ENCODE measurements at regions not wholly inside any gene's neighbourhood (a gene's known extent, or its start where the extent isn't known, plus 50 kb on each side); places are given as distances from the start of the nearest gene placed in this dataset.

DNA sequence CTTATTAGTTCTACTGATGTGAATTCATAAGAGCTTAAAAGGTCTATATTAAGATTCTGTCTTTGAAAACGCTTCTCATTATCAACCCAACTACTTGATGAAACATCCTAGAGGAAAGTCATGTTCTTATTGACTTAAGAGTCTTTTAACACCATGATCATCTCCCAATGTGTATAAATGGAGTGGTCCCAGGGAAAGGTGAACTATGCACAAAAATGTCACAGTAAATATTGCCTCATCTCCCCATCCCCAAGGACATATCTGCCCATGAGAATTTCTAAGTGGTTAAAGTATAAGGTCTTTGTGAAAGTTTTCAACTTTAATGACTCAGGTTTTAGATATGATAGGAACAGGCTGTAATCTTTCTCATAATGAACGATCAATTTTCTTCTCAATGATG is 240.1 kb downstream of the IRS1 start:
- TF ChIP-seq SIN3A (IDR thresholded peaks at IDR 0.05; ENCODE audit: borderline replicate concordance, insufficient read depth, low read depth, low read length) (no peak), POLR2AphosphoS5 (IDR thresholded peaks at IDR 0.05; ENCODE audit: low read depth, low read length) (no peak), TCF7L2 (IDR thresholded peaks at IDR 0.05; ENCODE audit: low read depth, low read length) (no peak)
- TF ChIP-seq, protein P1, sequence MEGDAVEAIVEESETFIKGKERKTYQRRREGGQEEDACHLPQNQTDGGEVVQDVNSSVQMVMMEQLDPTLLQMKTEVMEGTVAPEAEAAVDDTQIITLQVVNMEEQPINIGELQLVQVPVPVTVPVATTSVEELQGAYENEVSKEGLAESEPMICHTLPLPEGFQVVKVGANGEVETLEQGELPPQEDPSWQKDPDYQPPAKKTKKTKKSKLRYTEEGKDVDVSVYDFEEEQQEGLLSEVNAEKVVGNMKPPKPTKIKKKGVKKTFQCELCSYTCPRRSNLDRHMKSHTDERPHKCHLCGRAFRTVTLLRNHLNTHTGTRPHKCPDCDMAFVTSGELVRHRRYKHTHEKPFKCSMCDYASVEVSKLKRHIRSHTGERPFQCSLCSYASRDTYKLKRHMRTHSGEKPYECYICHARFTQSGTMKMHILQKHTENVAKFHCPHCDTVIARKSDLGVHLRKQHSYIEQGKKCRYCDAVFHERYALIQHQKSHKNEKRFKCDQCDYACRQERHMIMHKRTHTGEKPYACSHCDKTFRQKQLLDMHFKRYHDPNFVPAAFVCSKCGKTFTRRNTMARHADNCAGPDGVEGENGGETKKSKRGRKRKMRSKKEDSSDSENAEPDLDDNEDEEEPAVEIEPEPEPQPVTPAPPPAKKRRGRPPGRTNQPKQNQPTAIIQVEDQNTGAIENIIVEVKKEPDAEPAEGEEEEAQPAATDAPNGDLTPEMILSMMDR (IDR thresholded peaks at IDR 0.05) = no peak
- TF ChIP-seq, protein P2, sequence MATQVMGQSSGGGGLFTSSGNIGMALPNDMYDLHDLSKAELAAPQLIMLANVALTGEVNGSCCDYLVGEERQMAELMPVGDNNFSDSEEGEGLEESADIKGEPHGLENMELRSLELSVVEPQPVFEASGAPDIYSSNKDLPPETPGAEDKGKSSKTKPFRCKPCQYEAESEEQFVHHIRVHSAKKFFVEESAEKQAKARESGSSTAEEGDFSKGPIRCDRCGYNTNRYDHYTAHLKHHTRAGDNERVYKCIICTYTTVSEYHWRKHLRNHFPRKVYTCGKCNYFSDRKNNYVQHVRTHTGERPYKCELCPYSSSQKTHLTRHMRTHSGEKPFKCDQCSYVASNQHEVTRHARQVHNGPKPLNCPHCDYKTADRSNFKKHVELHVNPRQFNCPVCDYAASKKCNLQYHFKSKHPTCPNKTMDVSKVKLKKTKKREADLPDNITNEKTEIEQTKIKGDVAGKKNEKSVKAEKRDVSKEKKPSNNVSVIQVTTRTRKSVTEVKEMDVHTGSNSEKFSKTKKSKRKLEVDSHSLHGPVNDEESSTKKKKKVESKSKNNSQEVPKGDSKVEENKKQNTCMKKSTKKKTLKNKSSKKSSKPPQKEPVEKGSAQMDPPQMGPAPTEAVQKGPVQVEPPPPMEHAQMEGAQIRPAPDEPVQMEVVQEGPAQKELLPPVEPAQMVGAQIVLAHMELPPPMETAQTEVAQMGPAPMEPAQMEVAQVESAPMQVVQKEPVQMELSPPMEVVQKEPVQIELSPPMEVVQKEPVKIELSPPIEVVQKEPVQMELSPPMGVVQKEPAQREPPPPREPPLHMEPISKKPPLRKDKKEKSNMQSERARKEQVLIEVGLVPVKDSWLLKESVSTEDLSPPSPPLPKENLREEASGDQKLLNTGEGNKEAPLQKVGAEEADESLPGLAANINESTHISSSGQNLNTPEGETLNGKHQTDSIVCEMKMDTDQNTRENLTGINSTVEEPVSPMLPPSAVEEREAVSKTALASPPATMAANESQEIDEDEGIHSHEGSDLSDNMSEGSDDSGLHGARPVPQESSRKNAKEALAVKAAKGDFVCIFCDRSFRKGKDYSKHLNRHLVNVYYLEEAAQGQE (IDR thresholded peaks at IDR 0.05; ENCODE audit: insufficient read depth in 1 of 2, low read depth in 2 of 2, low read length in 1 of 2) = no peak

Measured in Panc1 (cell line).